Liver (tissue), 8 donors: ENCODE measurements at regions not wholly inside any gene's neighbourhood (a gene's known extent, or its start where the extent isn't known, plus 50 kb on each side); places are given as distances from the start of the nearest gene placed in this dataset.

Experiments used
- DNase-seq: peaks from one replicate; pipeline ENCODE4 v3.0.0-alpha.2; 2017; ENCODE audit warnings: low spot score
- H3K27ac ChIP-seq, 2 donors: one replicate each; pipeline ENCODE4 v1.7.0; 2013; ENCODE audit warnings: inconsistent platforms in 2 of 2, low read length in 2 of 2, control low read depth in 1 of 2, low read depth in 1 of 2, mild to moderate bottlenecking in 1 of 2
- H3K27me3 ChIP-seq, 4 donors: one replicate each; pipeline versions ENCODE4 v1.6.1 to v1.7.0; 2013; ENCODE audit warnings: low read length in 3 of 4, inconsistent platforms in 1 of 4, mild to moderate bottlenecking in 1 of 4, moderate library complexity in 1 of 4; ENCODE audit not compliant: control insufficient read depth in 4 of 4, insufficient read depth in 4 of 4
- H3K36me3 ChIP-seq, 4 donors: one replicate each; pipeline versions ENCODE4 v1.6.1 to v1.7.0; 2013; ENCODE audit warnings: low read length in 3 of 4, mild to moderate bottlenecking in 3 of 4, low read depth in 1 of 4, moderate library complexity in 1 of 4; ENCODE audit not compliant: control insufficient read depth in 4 of 4, insufficient read depth in 3 of 4
- H3K4me1 ChIP-seq, 4 donors: one replicate each; pipeline versions ENCODE4 v1.6.1 to v1.7.0; 2013; ENCODE audit warnings: low read length in 3 of 4, mild to moderate bottlenecking in 3 of 4, moderate library complexity in 1 of 4; ENCODE audit not compliant: control insufficient read depth in 4 of 4, insufficient read depth in 4 of 4
- H3K4me3 ChIP-seq, 3 donors: one replicate each; pipeline versions ENCODE4 v1.6.1 to v1.7.0; 2013; ENCODE audit warnings: low read length in 3 of 3, control low read depth in 1 of 3, low read depth in 1 of 3, mild to moderate bottlenecking in 1 of 3
- H3K9ac ChIP-seq, 2 donors: one replicate each; pipeline ENCODE4 v1.7.0; 2013; ENCODE audit warnings: low read length in 2 of 2, mild to moderate bottlenecking in 2 of 2, moderate library complexity in 2 of 2, control low read depth in 1 of 2, low read depth in 1 of 2
- H3K9me3 ChIP-seq, 4 donors: one replicate each; pipeline versions ENCODE4 v1.6.1 to v1.7.0; 2013; ENCODE audit warnings: low read length in 3 of 4; ENCODE audit not compliant: control insufficient read depth in 4 of 4
- ATF3 ChIP-seq: IDR thresholded peaks from 2 replicates; pipeline ENCODE4 v1.6.1; 2016; ENCODE audit warnings: antibody characterized with exemption
- EGR1 ChIP-seq, 2 donors: IDR thresholded peaks; 2 replicates each; pipeline ENCODE4 v1.6.1; 2016 to 2018; ENCODE audit warnings: antibody characterized with exemption in 2 of 2, low read depth in 2 of 2
- FOXA1 ChIP-seq: IDR thresholded peaks from 2 replicates; pipeline ENCODE4 v1.6.1; 2016; ENCODE audit warnings: antibody characterized with exemption
- FOXA2 ChIP-seq: IDR thresholded peaks from 2 replicates; pipeline ENCODE4 v1.6.1; 2016; ENCODE audit warnings: antibody characterized with exemption
- GABPA ChIP-seq, 2 donors: IDR thresholded peaks in 1 of 2; conservative IDR thresholded peaks in 1 of 2; 2 replicates each; pipeline ENCODE4 v1.6.1; 2016; ENCODE audit warnings: antibody characterized with exemption in 2 of 2, mild to moderate bottlenecking in 1 of 2, moderate library complexity in 1 of 2
- HNF4A ChIP-seq, 2 donors: conservative IDR thresholded peaks; 2 replicates each; pipeline ENCODE4 v1.6.1; 2016; ENCODE audit warnings: antibody characterized with exemption in 2 of 2, mild to moderate bottlenecking in 2 of 2
- HNF4G ChIP-seq: IDR thresholded peaks from 2 replicates; pipeline ENCODE4 v1.6.1; 2016; ENCODE audit warnings: antibody characterized with exemption
- JUND ChIP-seq, 2 donors: IDR thresholded peaks; 2 replicates each; pipeline ENCODE4 v1.6.1; 2016; ENCODE audit warnings: antibody characterized with exemption in 2 of 2
- MAX ChIP-seq: IDR thresholded peaks from 2 replicates; pipeline ENCODE4 v1.6.1; 2016; ENCODE audit warnings: antibody characterized with exemption
- NR2F2 ChIP-seq: IDR thresholded peaks from 2 replicates; pipeline ENCODE4 v1.6.1; 2016; ENCODE audit warnings: antibody characterized with exemption
- RAD21 ChIP-seq, 2 donors: IDR thresholded peaks; 2 replicates each; pipeline ENCODE4 v1.6.1; 2016; ENCODE audit warnings: antibody characterized with exemption in 2 of 2, mild to moderate bottlenecking in 2 of 2
- RXRA ChIP-seq, 2 donors: IDR thresholded peaks; 2 replicates each; pipeline ENCODE4 v1.6.1; 2017 to 2018; ENCODE audit warnings: antibody characterized with exemption in 2 of 2, mild to moderate bottlenecking in 1 of 2
- SP1 ChIP-seq: IDR thresholded peaks from 2 replicates; pipeline ENCODE4 v1.6.1; 2018; ENCODE audit warnings: antibody characterized with exemption, mild to moderate bottlenecking
- YY1 ChIP-seq: IDR thresholded peaks from 2 replicates; pipeline ENCODE4 v1.6.1; 2016; ENCODE audit warnings: antibody characterized with exemption, mild to moderate bottlenecking
- ZBTB33 ChIP-seq: IDR thresholded peaks from 2 replicates; pipeline ENCODE4 v1.6.1; 2016; ENCODE audit warnings: antibody characterized with exemption
- WGBS: extraction: QIAGEN DNeasy Blood & Tissue Kit; methylation state at CpG from one replicate; pipeline ENCODE4 v1.1.7; 2013; 5-methylcytosine and 5-hydroxymethylcytosine counted together
- TF ChIP-seq, protein P1 (sequence below): fragments of 150-350 bp; IDR thresholded peaks from 2 replicates; pipeline ENCODE4 v1.5.1; 2017; ENCODE audit warnings: improper control_type of control experiment, low read depth, low read length; ENCODE audit not compliant: missing input control
- TF ChIP-seq, protein P2 (sequence below): IDR thresholded peaks from 2 replicates; pipeline ENCODE4 v1.6.1; 2016; ENCODE audit warnings: antibody characterized with exemption, mild to moderate bottlenecking
- donor health status: healthy.
- donor health status: healthy.
- donor health status: healthy.
- donor health status: healthy.
- donor health status: healthy.

DNA sequence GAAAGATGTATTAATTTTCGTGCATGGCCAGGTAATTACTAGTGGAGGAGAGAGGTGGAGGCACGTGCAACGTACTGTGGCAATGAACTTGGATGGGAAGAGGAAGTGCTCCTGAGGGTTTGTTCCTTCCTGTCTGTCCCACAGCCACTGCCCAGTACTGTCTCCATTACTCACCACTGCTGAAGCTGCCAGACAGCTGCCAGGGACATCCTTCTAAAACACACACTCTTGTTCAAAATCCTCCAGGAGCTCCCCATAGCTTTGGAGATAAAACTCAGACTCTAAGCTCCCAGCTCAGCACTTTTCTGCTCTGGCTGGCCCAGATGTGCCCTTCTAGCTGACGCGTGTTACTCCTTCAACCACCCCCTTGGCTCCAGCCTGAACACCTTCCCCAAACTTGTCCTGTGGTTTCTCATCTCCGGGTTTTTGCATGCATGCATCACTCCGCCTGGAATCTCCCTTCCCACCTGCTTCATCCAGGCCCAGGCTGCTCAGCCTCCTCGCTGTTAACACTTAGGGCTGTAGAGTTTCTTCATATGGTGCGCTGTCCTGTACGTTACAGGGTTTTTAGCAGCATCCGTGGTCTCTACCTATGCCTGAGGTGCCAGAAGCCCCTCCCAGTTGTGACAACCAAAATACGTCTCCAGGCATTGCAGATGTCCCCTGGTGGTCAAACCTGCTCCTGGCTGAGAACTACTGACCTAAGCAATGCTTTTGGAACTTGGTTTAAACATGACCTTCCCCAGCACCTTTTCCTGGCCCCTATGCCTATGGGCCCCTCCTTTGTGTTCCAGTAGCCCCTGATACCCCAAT lies 69.5 kb downstream of the C11orf91 start:
- Histone ChIP-seq H3K9ac (no peak overlapping the region), H3K4me3 (no peak overlapping the region), H3K36me3 (no peaks in the 10 kb centered on the region), H3K27me3 (no peaks in the 10 kb centered on the region), H3K4me1 (no peaks in the 10 kb centered on the region), H3K9me3 (no peaks in the 10 kb centered on the region), H3K27ac (no peak overlapping the region)
- 88% methylated on average over 12 of the region's 12 CpGs for WGBS
- DNase-seq, result no peak
- TF ChIP-seq RAD21 (IDR thresholded peaks at IDR 0.05), result no peak
- TF ChIP-seq MAX, result no peak
- TF ChIP-seq, protein P1, sequence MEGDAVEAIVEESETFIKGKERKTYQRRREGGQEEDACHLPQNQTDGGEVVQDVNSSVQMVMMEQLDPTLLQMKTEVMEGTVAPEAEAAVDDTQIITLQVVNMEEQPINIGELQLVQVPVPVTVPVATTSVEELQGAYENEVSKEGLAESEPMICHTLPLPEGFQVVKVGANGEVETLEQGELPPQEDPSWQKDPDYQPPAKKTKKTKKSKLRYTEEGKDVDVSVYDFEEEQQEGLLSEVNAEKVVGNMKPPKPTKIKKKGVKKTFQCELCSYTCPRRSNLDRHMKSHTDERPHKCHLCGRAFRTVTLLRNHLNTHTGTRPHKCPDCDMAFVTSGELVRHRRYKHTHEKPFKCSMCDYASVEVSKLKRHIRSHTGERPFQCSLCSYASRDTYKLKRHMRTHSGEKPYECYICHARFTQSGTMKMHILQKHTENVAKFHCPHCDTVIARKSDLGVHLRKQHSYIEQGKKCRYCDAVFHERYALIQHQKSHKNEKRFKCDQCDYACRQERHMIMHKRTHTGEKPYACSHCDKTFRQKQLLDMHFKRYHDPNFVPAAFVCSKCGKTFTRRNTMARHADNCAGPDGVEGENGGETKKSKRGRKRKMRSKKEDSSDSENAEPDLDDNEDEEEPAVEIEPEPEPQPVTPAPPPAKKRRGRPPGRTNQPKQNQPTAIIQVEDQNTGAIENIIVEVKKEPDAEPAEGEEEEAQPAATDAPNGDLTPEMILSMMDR, result no peak
- TF ChIP-seq FOXA1, result no peak
- TF ChIP-seq HNF4A (conservative IDR thresholded peaks at IDR 0.05), result no peak
- no peak for TF ChIP-seq ATF3
- no peak for TF ChIP-seq RXRA (IDR thresholded peaks at IDR 0.05)
- no peak for TF ChIP-seq SP1
- TF ChIP-seq FOXA2, result no peak
- no peak for TF ChIP-seq JUND (IDR thresholded peaks at IDR 0.05)
- no peak for TF ChIP-seq YY1
- no peak for TF ChIP-seq GABPA (IDR thresholded peaks at IDR 0.05 in 1 of 2, conservative IDR thresholded peaks at IDR 0.05 in 1 of 2)
- TF ChIP-seq EGR1 (IDR thresholded peaks at IDR 0.05; ENCODE audit: low read depth in 2 of 2), result no peak
- TF ChIP-seq, protein P2, sequence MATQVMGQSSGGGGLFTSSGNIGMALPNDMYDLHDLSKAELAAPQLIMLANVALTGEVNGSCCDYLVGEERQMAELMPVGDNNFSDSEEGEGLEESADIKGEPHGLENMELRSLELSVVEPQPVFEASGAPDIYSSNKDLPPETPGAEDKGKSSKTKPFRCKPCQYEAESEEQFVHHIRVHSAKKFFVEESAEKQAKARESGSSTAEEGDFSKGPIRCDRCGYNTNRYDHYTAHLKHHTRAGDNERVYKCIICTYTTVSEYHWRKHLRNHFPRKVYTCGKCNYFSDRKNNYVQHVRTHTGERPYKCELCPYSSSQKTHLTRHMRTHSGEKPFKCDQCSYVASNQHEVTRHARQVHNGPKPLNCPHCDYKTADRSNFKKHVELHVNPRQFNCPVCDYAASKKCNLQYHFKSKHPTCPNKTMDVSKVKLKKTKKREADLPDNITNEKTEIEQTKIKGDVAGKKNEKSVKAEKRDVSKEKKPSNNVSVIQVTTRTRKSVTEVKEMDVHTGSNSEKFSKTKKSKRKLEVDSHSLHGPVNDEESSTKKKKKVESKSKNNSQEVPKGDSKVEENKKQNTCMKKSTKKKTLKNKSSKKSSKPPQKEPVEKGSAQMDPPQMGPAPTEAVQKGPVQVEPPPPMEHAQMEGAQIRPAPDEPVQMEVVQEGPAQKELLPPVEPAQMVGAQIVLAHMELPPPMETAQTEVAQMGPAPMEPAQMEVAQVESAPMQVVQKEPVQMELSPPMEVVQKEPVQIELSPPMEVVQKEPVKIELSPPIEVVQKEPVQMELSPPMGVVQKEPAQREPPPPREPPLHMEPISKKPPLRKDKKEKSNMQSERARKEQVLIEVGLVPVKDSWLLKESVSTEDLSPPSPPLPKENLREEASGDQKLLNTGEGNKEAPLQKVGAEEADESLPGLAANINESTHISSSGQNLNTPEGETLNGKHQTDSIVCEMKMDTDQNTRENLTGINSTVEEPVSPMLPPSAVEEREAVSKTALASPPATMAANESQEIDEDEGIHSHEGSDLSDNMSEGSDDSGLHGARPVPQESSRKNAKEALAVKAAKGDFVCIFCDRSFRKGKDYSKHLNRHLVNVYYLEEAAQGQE, result no peak
- no peak for TF ChIP-seq NR2F2

DNA sequence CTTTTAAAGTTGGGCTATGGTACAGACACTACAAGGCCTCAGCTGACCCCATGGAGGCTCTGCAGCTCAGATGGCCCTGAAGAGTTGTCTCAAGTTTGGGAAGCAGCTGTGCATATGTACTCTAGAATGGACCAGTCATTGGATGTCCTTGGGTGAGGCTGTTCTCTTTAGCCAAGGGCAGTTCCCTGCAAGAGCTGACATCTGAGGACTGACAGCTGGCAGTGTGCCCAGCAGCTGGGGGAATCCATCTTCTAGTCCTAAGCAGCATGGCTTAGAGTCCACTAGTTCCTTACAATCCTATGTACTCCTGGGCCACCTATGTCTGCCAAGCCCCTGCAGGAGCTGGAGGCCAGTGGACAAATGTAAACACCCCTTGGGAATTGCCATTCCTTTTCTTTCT lies 76.5 kb downstream of the C11orf91 start:
- Histone ChIP-seq H3K36me3 (no peaks in the 10 kb centered on the region), H3K27ac (no peak overlapping the region), H3K4me1 (peaks cover 0 to 2% (median 0%) of the 10 kb centered on the region in 4 donors), H3K4me3 (no peak overlapping the region), H3K9ac (no peak overlapping the region), H3K9me3 (no peaks in the 10 kb centered on the region), H3K27me3 (no peaks in the 10 kb centered on the region)
- no peak for DNase-seq
- TF ChIP-seq FOXA1, result no peak
- TF ChIP-seq FOXA2, result no peak
- no peak for TF ChIP-seq RXRA (IDR thresholded peaks at IDR 0.05)
- no peak for TF ChIP-seq NR2F2
- TF ChIP-seq, protein P1, result no peak
- TF ChIP-seq, protein P2, result no peak
- no peak for TF ChIP-seq GABPA (IDR thresholded peaks at IDR 0.05 in 1 of 2, conservative IDR thresholded peaks at IDR 0.05 in 1 of 2)
- no peak for TF ChIP-seq HNF4G
- no peak for TF ChIP-seq YY1
- no peak for TF ChIP-seq JUND (IDR thresholded peaks at IDR 0.05)
- TF ChIP-seq HNF4A (conservative IDR thresholded peaks at IDR 0.05), result no peak
- TF ChIP-seq ZBTB33, result no peak
